Mammary epithelial cell (primary cell): ENCODE measurements at regions not wholly inside any gene's neighbourhood (a gene's known extent, or its start where the extent isn't known, plus 50 kb on each side); places are given as distances from the start of the nearest gene placed in this dataset.
"Not testable (repeated sequence)": the region's sequence is repeated elsewhere in the genome, so short reads cannot be mapped to it uniquely, and the experiment has no call there.

ENCODE experiments used
- EZH2 ChIP-seq: IDR thresholded peaks from 2 replicates; pipeline ENCODE4 v1.6.1; 2012; ENCODE audit warnings: low read length, inconsistent platforms, borderline replicate concordance
- TF ChIP-seq, protein P1 (sequence below), 2 donors: IDR thresholded peaks in 1 of 2; conservative IDR thresholded peaks in 1 of 2; 2 replicates each; pipeline ENCODE4 v1.5.1; 2011 to 2012; ENCODE audit warnings: inconsistent platforms in 2 of 2, low read length in 2 of 2, mild to moderate bottlenecking in 2 of 2, control low read depth in 1 of 2, low read depth in 1 of 2; ENCODE audit not compliant: insufficient read depth in 1 of 2; ENCODE audit errors: extremely low read depth in 1 of 2

DNA sequence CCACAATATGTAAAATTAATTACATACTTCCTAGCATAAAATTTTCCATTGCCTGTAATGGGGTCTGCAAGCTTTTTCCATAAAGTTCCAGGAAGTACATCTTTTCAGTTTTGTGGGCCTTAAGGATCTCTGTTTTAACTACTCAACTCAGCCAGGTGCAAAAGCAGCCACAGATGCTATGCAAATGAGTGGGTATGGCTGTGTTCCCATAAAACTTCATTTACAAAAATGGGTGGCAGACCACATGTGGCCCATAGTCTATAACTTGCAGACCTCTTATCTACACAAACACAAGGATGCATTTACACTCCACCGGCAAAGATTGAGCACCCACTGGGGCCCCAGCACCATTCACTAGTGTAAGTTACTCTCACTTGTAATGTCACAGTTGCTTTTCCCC is 123.1 kb downstream of the ARHGAP11B start:
- TF ChIP-seq EZH2, result not testable (repeated sequence)
- TF ChIP-seq, protein P1, sequence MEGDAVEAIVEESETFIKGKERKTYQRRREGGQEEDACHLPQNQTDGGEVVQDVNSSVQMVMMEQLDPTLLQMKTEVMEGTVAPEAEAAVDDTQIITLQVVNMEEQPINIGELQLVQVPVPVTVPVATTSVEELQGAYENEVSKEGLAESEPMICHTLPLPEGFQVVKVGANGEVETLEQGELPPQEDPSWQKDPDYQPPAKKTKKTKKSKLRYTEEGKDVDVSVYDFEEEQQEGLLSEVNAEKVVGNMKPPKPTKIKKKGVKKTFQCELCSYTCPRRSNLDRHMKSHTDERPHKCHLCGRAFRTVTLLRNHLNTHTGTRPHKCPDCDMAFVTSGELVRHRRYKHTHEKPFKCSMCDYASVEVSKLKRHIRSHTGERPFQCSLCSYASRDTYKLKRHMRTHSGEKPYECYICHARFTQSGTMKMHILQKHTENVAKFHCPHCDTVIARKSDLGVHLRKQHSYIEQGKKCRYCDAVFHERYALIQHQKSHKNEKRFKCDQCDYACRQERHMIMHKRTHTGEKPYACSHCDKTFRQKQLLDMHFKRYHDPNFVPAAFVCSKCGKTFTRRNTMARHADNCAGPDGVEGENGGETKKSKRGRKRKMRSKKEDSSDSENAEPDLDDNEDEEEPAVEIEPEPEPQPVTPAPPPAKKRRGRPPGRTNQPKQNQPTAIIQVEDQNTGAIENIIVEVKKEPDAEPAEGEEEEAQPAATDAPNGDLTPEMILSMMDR (conservative IDR thresholded peaks at IDR 0.05 in 1 of 2, IDR thresholded peaks at IDR 0.05 in 1 of 2; ENCODE audit: extremely low read depth in 1 of 2, insufficient read depth in 1 of 2, low read depth in 1 of 2, low read length in 2 of 2), result not testable (repeated sequence)
